Liver (tissue), 8 donors: ENCODE measurements at regions not wholly inside any gene's neighbourhood (a gene's known extent, or its start where the extent isn't known, plus 50 kb on each side); places are given as distances from the start of the nearest gene placed in this dataset.

Experiments
- DNase-seq: peaks from one replicate; pipeline ENCODE4 v3.0.0-alpha.2; 2017; ENCODE audit warnings: low spot score
- H3K27ac ChIP-seq, 2 donors: one replicate each; pipeline ENCODE4 v1.7.0; 2013; ENCODE audit warnings: inconsistent platforms in 2 of 2, low read length in 2 of 2, control low read depth in 1 of 2, low read depth in 1 of 2, mild to moderate bottlenecking in 1 of 2
- H3K27me3 ChIP-seq, 4 donors: one replicate each; pipeline versions ENCODE4 v1.6.1 to v1.7.0; 2013; ENCODE audit warnings: low read length in 3 of 4, inconsistent platforms in 1 of 4, mild to moderate bottlenecking in 1 of 4, moderate library complexity in 1 of 4; ENCODE audit not compliant: control insufficient read depth in 4 of 4, insufficient read depth in 4 of 4
- H3K36me3 ChIP-seq, 4 donors: one replicate each; pipeline versions ENCODE4 v1.6.1 to v1.7.0; 2013; ENCODE audit warnings: low read length in 3 of 4, mild to moderate bottlenecking in 3 of 4, low read depth in 1 of 4, moderate library complexity in 1 of 4; ENCODE audit not compliant: control insufficient read depth in 4 of 4, insufficient read depth in 3 of 4
- H3K4me1 ChIP-seq, 4 donors: one replicate each; pipeline versions ENCODE4 v1.6.1 to v1.7.0; 2013; ENCODE audit warnings: low read length in 3 of 4, mild to moderate bottlenecking in 3 of 4, moderate library complexity in 1 of 4; ENCODE audit not compliant: control insufficient read depth in 4 of 4, insufficient read depth in 4 of 4
- H3K4me3 ChIP-seq, 3 donors: one replicate each; pipeline versions ENCODE4 v1.6.1 to v1.7.0; 2013; ENCODE audit warnings: low read length in 3 of 3, control low read depth in 1 of 3, low read depth in 1 of 3, mild to moderate bottlenecking in 1 of 3
- H3K9ac ChIP-seq, 2 donors: one replicate each; pipeline ENCODE4 v1.7.0; 2013; ENCODE audit warnings: low read length in 2 of 2, mild to moderate bottlenecking in 2 of 2, moderate library complexity in 2 of 2, control low read depth in 1 of 2, low read depth in 1 of 2
- H3K9me3 ChIP-seq, 4 donors: one replicate each; pipeline versions ENCODE4 v1.6.1 to v1.7.0; 2013; ENCODE audit warnings: low read length in 3 of 4; ENCODE audit not compliant: control insufficient read depth in 4 of 4
- ATF3 ChIP-seq: IDR thresholded peaks from 2 replicates; pipeline ENCODE4 v1.6.1; 2016; ENCODE audit warnings: antibody characterized with exemption
- CTCF ChIP-seq: fragments of 150-350 bp; IDR thresholded peaks from 2 replicates; pipeline ENCODE4 v1.5.1; 2017; ENCODE audit warnings: improper control_type of control experiment, low read depth, low read length; ENCODE audit not compliant: missing input control
- EGR1 ChIP-seq, 2 donors: IDR thresholded peaks; 2 replicates each; pipeline ENCODE4 v1.6.1; 2016 to 2018; ENCODE audit warnings: antibody characterized with exemption in 2 of 2, low read depth in 2 of 2
- FOXA1 ChIP-seq: IDR thresholded peaks from 2 replicates; pipeline ENCODE4 v1.6.1; 2016; ENCODE audit warnings: antibody characterized with exemption
- FOXA2 ChIP-seq: IDR thresholded peaks from 2 replicates; pipeline ENCODE4 v1.6.1; 2016; ENCODE audit warnings: antibody characterized with exemption
- GABPA ChIP-seq, 2 donors: IDR thresholded peaks in 1 of 2; conservative IDR thresholded peaks in 1 of 2; 2 replicates each; pipeline ENCODE4 v1.6.1; 2016; ENCODE audit warnings: antibody characterized with exemption in 2 of 2, mild to moderate bottlenecking in 1 of 2, moderate library complexity in 1 of 2
- HNF4A ChIP-seq, 2 donors: conservative IDR thresholded peaks; 2 replicates each; pipeline ENCODE4 v1.6.1; 2016; ENCODE audit warnings: antibody characterized with exemption in 2 of 2, mild to moderate bottlenecking in 2 of 2
- HNF4G ChIP-seq: IDR thresholded peaks from 2 replicates; pipeline ENCODE4 v1.6.1; 2016; ENCODE audit warnings: antibody characterized with exemption
- JUND ChIP-seq, 2 donors: IDR thresholded peaks; 2 replicates each; pipeline ENCODE4 v1.6.1; 2016; ENCODE audit warnings: antibody characterized with exemption in 2 of 2
- NR2F2 ChIP-seq: IDR thresholded peaks from 2 replicates; pipeline ENCODE4 v1.6.1; 2016; ENCODE audit warnings: antibody characterized with exemption
- RAD21 ChIP-seq, 2 donors: IDR thresholded peaks; 2 replicates each; pipeline ENCODE4 v1.6.1; 2016; ENCODE audit warnings: antibody characterized with exemption in 2 of 2, mild to moderate bottlenecking in 2 of 2
- REST ChIP-seq: IDR thresholded peaks from 2 replicates; pipeline ENCODE4 v1.6.1; 2016; ENCODE audit warnings: antibody characterized with exemption, mild to moderate bottlenecking
- RXRA ChIP-seq, 2 donors: IDR thresholded peaks; 2 replicates each; pipeline ENCODE4 v1.6.1; 2017 to 2018; ENCODE audit warnings: antibody characterized with exemption in 2 of 2, mild to moderate bottlenecking in 1 of 2
- TAF1 ChIP-seq: conservative IDR thresholded peaks from 2 replicates; pipeline ENCODE4 v1.6.1; 2016; ENCODE audit warnings: antibody characterized with exemption, mild to moderate bottlenecking
- YY1 ChIP-seq: IDR thresholded peaks from 2 replicates; pipeline ENCODE4 v1.6.1; 2016; ENCODE audit warnings: antibody characterized with exemption, mild to moderate bottlenecking
- WGBS: extraction: QIAGEN DNeasy Blood & Tissue Kit; methylation state at CpG from one replicate; pipeline ENCODE4 v1.1.7; 2013; 5-methylcytosine and 5-hydroxymethylcytosine counted together
- TF ChIP-seq, protein P1 (sequence below): IDR thresholded peaks from 2 replicates; pipeline ENCODE4 v1.6.1; 2016; ENCODE audit warnings: antibody characterized with exemption
- TF ChIP-seq, protein P2 (sequence below): IDR thresholded peaks from 2 replicates; pipeline ENCODE4 v1.6.1; 2016; ENCODE audit warnings: antibody characterized with exemption
- donor health status: healthy.
- donor health status: healthy.
- donor health status: healthy.
- donor health status: healthy.
- donor health status: healthy.

DNA sequence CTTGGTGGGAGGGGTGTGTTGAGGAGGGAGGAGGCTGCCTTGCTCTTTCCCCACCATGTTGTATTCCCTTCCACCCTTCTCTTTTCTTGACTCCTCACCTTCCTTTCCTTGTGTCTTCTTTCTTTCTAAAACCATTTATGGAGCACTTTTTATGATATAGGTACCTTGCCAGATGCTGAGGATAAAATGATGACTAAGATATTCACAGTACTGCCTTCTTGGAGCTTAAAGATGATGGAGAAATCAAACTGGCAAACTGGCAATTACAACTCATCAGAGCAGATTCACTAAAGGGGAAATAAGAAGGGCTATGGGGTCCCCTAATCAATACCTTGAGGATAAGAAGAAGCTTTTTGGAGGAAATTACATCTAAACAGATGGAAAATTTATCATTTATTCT is 273.2 kb upstream of the MEF2C start:
- Histone ChIP-seq H3K36me3 (no peaks in the 10 kb centered on the region), H3K27me3 (no peaks in the 10 kb centered on the region), H3K9ac (no peak overlapping the region), H3K4me3 (no peak overlapping the region), H3K4me1 (no peaks in the 10 kb centered on the region), H3K27ac (no peak overlapping the region), H3K9me3 (no peaks in the 10 kb centered on the region)
- DNase-seq = no peak
- TF ChIP-seq, protein P1, sequence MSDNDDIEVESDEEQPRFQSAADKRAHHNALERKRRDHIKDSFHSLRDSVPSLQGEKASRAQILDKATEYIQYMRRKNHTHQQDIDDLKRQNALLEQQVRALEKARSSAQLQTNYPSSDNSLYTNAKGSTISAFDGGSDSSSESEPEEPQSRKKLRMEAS = no peak
- TF ChIP-seq, protein P2, sequence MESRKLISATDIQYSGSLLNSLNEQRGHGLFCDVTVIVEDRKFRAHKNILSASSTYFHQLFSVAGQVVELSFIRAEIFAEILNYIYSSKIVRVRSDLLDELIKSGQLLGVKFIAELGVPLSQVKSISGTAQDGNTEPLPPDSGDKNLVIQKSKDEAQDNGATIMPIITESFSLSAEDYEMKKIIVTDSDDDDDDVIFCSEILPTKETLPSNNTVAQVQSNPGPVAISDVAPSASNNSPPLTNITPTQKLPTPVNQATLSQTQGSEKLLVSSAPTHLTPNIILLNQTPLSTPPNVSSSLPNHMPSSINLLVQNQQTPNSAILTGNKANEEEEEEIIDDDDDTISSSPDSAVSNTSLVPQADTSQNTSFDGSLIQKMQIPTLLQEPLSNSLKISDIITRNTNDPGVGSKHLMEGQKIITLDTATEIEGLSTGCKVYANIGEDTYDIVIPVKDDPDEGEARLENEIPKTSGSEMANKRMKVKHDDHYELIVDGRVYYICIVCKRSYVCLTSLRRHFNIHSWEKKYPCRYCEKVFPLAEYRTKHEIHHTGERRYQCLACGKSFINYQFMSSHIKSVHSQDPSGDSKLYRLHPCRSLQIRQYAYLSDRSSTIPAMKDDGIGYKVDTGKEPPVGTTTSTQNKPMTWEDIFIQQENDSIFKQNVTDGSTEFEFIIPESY = no peak
- no peak for TF ChIP-seq ATF3
- TF ChIP-seq CTCF = no peak

- 92% methylated on average over 1 of the region's 1 CpG for WGBS
- TF ChIP-seq RAD21 (IDR thresholded peaks at IDR 0.05) = no peak
- TF ChIP-seq YY1 = no peak
- no peak for TF ChIP-seq RXRA (IDR thresholded peaks at IDR 0.05)
- TF ChIP-seq REST = no peak
- no peak for TF ChIP-seq FOXA2
- no peak for TF ChIP-seq GABPA (IDR thresholded peaks at IDR 0.05 in 1 of 2, conservative IDR thresholded peaks at IDR 0.05 in 1 of 2)
- no peak for TF ChIP-seq ATF3
- no peak for TF ChIP-seq HNF4A (conservative IDR thresholded peaks at IDR 0.05)
- TF ChIP-seq CTCF = no peak
- no peak for TF ChIP-seq TAF1
- TF ChIP-seq NR2F2 = no peak
- TF ChIP-seq, protein P2 = no peak
- no peak for TF ChIP-seq HNF4G
- TF ChIP-seq EGR1 (IDR thresholded peaks at IDR 0.05; ENCODE audit: low read depth in 2 of 2) = no peak
- TF ChIP-seq JUND (IDR thresholded peaks at IDR 0.05) = no peak
- no peak for TF ChIP-seq FOXA1
- Histone ChIP-seq H3K9ac (no peak overlapping the region), H3K27ac (no peak overlapping the region), H3K27me3 (no peaks in the 10 kb centered on the region), H3K4me1 (no peaks in the 10 kb centered on the region), H3K4me3 (no peak overlapping the region), H3K9me3 (no peaks in the 10 kb centered on the region), H3K36me3 (no peaks in the 10 kb centered on the region)
- no peak for DNase-seq
These were observed 264.0 kb upstream of the MEF2C start for GRCh38 chr5:89147031-89147430.
